NT2/D1 (cell line): ENCODE measurements at regions not wholly inside any gene's neighbourhood (a gene's known extent, or its start where the extent isn't known, plus 50 kb on each side); places are given as distances from the start of the nearest gene placed in this dataset.
"Not testable (repeated sequence)": the region's sequence is repeated elsewhere in the genome, so short reads cannot be mapped to it uniquely, and the experiment has no call there.

Source experiments
- DNase-seq: peaks from one replicate; pipeline ENCODE4 v3.0.0-alpha.2; 2011; ENCODE audit warnings: low read depth, low spot score
- H3K27me3 ChIP-seq: 2 replicates; pipeline ENCODE4 v1.6.0; 2011; ENCODE audit warnings: mild to moderate bottlenecking; ENCODE audit not compliant: insufficient read length, insufficient read depth
- H3K36me3 ChIP-seq: 2 replicates; pipeline ENCODE4 v1.6.1; 2011; ENCODE audit warnings: mild to moderate bottlenecking, low read length, mixed read lengths; ENCODE audit not compliant: insufficient read depth, insufficient read length
- H3K4me1 ChIP-seq: 2 replicates; pipeline ENCODE4 v1.5.1; 2011; ENCODE audit not compliant: insufficient read depth, insufficient read length
- H3K4me3 ChIP-seq: 2 replicates; pipeline ENCODE4 v1.5.1; 2011; ENCODE audit warnings: low read depth; ENCODE audit not compliant: insufficient read length
- H3K9ac ChIP-seq: 2 replicates; pipeline ENCODE4 v1.6.0; 2011; ENCODE audit warnings: low read depth; ENCODE audit not compliant: insufficient read length
- H3K9me3 ChIP-seq: 2 replicates; pipeline ENCODE4 v1.5.1; 2011; ENCODE audit warnings: mild to moderate bottlenecking, low read length; ENCODE audit not compliant: insufficient read depth
- SUZ12 ChIP-seq: IDR thresholded peaks from 2 replicates; pipeline ENCODE4 v1.6.1; 2011; ENCODE audit not compliant: insufficient read length, insufficient read depth; ENCODE audit errors: extremely low read depth
- YY1 ChIP-seq: IDR thresholded peaks from 2 replicates; pipeline ENCODE4 v1.6.1; 2011; ENCODE audit not compliant: insufficient read length, insufficient read depth
- ZNF274 ChIP-seq: IDR thresholded peaks from 2 replicates; pipeline ENCODE4 v1.6.1; 2011; ENCODE audit warnings: mild to moderate bottlenecking, low read depth, low read length

DNA sequence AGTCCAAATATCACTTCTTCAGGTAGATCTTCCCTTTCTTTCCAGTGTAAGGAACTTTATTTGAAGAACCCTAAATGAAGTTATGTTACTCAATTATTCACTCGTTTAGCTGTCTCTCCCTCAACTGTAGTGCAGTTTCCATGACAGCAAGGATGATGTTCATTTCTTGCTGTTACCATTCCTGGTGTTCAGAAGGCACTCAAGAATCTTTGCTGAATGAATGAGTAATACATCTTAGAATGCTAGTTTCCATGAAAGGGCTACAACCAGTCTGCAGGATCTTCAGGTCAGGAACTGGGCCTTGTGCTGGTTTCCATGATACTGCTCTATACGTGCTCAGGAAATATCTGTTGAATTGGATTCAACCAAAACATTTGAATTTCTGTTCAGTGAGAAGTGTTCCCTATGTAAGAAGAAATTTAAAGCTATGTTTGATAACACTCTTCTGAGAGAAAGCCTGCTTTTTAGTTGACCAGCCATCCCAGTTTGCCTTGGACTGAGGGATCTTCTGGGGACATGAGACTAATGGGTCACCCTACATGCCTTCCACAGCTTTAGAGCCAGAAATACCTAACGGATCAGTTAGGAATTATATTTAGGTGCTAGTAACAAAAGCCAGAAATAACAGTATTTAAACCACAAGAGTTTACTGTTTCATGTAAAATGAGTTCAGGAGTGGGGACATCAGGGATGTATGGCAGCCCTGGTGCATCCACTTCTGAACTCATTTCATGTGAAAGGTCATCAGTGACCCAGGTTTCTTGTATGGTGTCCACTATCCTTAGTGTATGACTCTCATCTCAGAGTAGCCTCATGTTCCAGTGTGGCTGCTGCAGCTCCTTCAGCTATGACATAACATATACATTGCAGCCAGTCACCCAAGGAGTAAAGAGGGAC is 500.1 kb upstream of the SGCD start:
- no peak overlapping the region for H3K4me3 ChIP-seq
- no peaks in the 10 kb centered on the region for H3K9me3 ChIP-seq
- no peaks in the 10 kb centered on the region for H3K4me1 ChIP-seq
- H3K27me3 ChIP-seq, result no peaks in the 10 kb centered on the region
- H3K9ac ChIP-seq, result no peak overlapping the region
- TF ChIP-seq SUZ12 (no peak), ZNF274 (no peak), YY1 (no peak)
- H3K36me3 ChIP-seq, result no peaks in the 10 kb centered on the region
- DNase-seq, result no peak

- not testable (repeated sequence) for H3K9ac ChIP-seq, H3K36me3 ChIP-seq, H3K9me3 ChIP-seq, H3K4me3 ChIP-seq, H3K4me1 ChIP-seq, H3K27me3 ChIP-seq, DNase-seq
Observed at GRCh38 chr5:155827508-155827815, 499.5 kb upstream of the SGCD start.

- H3K9ac ChIP-seq, result no peak overlapping the region
- H3K9me3 ChIP-seq, result no peaks in the 10 kb centered on the region
- no peak overlapping the region for H3K4me3 ChIP-seq
- DNase-seq, result no peak
- H3K27me3 ChIP-seq, result no peaks in the 10 kb centered on the region
- H3K4me1 ChIP-seq, result no peaks in the 10 kb centered on the region
- H3K36me3 ChIP-seq, result no peaks in the 10 kb centered on the region
- no peak for TF ChIP-seq YY1
- TF ChIP-seq SUZ12, result no peak
- no peak for TF ChIP-seq ZNF274
Observed at GRCh38 chr5:155827949-155828348, 499.0 kb upstream of the SGCD start.

DNA sequence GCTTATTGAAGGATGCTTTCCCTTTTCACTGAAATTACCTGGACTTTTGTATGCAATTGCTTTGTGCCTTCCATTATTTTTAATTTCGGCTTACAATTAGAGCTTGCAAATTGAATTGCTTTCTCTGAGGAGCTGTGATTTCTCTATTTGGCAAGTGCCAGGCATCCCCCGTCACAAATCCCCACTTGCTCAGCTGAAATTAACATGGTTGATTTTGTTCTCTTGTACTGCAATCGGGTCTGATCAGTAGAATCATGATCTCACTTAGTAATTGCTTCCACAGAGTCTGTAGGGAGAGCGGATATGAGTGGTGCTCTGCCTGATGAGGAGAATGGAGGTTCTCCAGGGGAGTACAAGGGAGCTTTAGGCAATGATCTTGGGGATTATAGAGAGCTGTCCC is 495.5 kb upstream of the SGCD start:
- Histone ChIP-seq H3K27me3 (no peaks in the 10 kb centered on the region), H3K4me1 (no peaks in the 10 kb centered on the region), H3K9ac (no peak overlapping the region), H3K9me3 (no peaks in the 10 kb centered on the region), H3K4me3 (no peak overlapping the region), H3K36me3 (no peaks in the 10 kb centered on the region)
- no peak for TF ChIP-seq ZNF274
- no peak for DNase-seq

DNA sequence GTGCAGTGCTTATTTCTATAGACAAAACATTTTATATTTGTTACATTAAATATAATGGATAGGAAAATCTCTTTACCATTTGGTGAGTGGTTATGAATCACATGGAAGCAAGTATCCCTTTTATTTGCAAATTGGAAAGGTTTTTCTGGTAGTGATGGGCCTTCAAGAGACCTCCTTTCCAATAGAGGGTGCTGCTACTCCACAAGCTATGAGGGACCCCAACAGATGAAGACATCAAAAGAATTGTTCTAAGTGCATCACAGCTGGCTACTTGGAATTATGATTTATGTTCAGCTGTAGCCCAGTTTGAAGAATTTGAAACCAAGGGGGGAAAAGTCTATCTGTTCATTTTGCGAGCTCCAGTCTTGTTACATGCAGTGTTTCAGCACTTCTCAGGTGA is 493.7 kb upstream of the SGCD start:
- TF ChIP-seq SUZ12, result no peak
- no peak for TF ChIP-seq ZNF274
- no peak for TF ChIP-seq YY1
- Histone ChIP-seq H3K4me1 (no peaks in the 10 kb centered on the region), H3K9ac (no peak overlapping the region), H3K27me3 (no peaks in the 10 kb centered on the region), H3K9me3 (no peaks in the 10 kb centered on the region), H3K4me3 (no peak overlapping the region), H3K36me3 (no peaks in the 10 kb centered on the region)
- DNase-seq, result no peak

- no peak for TF ChIP-seq ZNF274
- no peak for TF ChIP-seq SUZ12
- no peak for TF ChIP-seq YY1
- no peak overlapping the region for H3K4me3 ChIP-seq
- no peaks in the 10 kb centered on the region for H3K27me3 ChIP-seq
- no peaks in the 10 kb centered on the region for H3K9me3 ChIP-seq
- H3K9ac ChIP-seq, result no peak overlapping the region
- H3K36me3 ChIP-seq, result no peaks in the 10 kb centered on the region
- no peaks in the 10 kb centered on the region for H3K4me1 ChIP-seq
- DNase-seq, result no peak
Observed at GRCh38 chr5:155834271-155834975, 492.5 kb upstream of the SGCD start.

DNA sequence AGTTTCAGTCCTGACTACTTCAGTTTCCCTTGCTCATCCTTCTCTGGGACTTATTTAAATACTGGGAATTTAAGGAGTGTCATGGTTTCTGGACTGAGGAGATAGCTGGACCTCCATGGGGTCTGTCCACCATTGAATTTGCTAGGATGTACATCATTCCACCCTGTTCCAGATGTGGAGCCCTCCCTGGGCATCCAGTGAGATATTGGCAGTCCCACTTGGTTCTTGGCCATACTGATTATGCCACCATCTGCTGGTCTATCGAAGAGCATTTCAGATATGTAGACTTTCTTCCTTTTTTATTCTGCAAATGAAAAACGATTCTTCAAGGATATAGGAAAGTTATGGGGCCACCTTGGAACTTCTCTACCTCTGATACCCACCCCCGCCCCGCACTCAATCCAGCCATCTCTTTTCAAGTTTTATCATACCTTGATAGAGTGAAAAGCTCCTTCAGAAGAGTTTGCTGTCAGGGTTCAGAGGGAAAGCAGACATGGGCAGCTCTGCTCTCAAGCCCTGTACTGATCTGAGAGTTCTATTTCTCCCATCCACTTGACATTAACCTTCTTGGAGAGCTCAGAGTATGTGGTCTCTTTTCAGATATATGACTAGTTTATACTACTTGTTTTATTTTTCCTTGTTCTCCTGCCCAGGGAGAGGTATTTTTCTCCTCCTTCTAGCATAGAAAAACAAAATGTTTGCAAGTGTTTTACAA is 490.7 kb upstream of the SGCD start:
- H3K36me3 ChIP-seq, result no peaks in the 10 kb centered on the region
- TF ChIP-seq SUZ12 (no peak), YY1 (no peak), ZNF274 (no peak)
- H3K4me3 ChIP-seq, result no peak overlapping the region
- no peaks in the 10 kb centered on the region for H3K4me1 ChIP-seq
- no peak for DNase-seq
- H3K9ac ChIP-seq, result no peak overlapping the region
- H3K27me3 ChIP-seq, result no peaks in the 10 kb centered on the region
- H3K9me3 ChIP-seq, result no peaks in the 10 kb centered on the region
